Stimulated activated naive CD8-positive, alpha-beta T cell treated with anti-CD3 and anti-CD28 coated beads, Interleukin-15, Interleukin-2, amounts not matched to agents 100 U/mL and 50 U/mL, for 24 hours (primary cell): ENCODE measurements at regions not wholly inside any gene's neighbourhood (a gene's known extent, or its start where the extent isn't known, plus 50 kb on each side); places are given as distances from the start of the nearest gene placed in this dataset.
"Not testable (repeated sequence)": the region's sequence is repeated elsewhere in the genome, so short reads cannot be mapped to it uniquely, and the experiment has no call there.

Experiments
- ATAC-seq: fragments of 150-1000 bp; cut with Tn5 transposase; one replicate; pipeline ENCODE4 v1.10.0; 2021
- DNase-seq: peaks from one replicate; pipeline ENCODE4 v3.0.0; 2021

GRCh38 chr2:215537611-215538010 lies 101.7 kb upstream of the FN1 start:
- DNase-seq (no peak), ATAC-seq (no peak)

DNA sequence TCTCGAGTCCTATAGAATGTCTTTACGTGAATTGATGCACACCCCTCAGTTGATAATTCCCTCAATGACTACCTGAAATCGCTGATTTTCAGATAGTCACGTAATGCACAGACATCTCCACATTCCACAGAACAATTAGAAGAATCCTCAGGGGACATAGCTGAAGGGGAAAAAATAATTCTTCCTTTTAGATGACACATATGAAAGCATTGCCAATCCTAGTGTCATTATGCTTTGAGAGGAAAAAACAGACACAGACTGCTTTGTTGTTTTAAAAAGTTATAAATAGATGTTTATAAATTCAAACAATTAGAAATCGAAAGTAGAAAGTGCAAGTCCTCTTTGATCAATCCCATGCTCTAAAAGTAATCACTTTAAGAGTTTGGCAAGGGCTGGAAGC lies 100.6 kb upstream of the FN1 start:
- DNase-seq: no peak
- ATAC-seq: no peak

GRCh38 chr2:215535741-215536140 lies 99.9 kb upstream of the FN1 start:
- ATAC-seq (no peak), DNase-seq (no peak)

DNA sequence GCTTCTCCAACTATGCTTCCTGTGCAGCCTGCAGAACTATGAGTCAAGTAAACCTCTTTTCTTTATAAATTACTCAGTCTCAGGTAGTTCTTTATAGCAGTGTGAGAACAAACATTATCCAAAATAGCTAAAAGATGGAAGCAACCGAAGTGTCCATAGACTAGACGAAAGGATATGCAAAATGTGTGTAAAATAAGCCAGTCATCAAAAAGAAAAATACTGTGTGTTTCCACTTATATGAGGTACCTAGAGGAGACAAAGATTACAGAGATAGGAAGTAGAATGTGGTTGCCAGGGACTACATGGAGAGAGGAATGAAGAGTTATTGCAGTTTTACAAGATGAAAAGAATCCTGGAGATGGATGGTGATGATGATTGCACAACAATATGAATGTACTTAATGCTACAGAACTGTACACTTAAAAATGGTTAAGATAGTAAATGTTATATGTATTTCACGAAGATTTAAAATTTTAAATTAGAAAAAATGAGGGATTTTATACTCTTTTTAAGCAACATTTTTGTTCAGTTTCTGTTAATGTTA lies 99.3 kb upstream of the FN1 start:
- ATAC-seq (no peak), DNase-seq (no peak)

- not testable (repeated sequence) for DNase-seq
Observed at GRCh38 chr2:215533716-215534115, 97.8 kb upstream of the FN1 start.

DNA sequence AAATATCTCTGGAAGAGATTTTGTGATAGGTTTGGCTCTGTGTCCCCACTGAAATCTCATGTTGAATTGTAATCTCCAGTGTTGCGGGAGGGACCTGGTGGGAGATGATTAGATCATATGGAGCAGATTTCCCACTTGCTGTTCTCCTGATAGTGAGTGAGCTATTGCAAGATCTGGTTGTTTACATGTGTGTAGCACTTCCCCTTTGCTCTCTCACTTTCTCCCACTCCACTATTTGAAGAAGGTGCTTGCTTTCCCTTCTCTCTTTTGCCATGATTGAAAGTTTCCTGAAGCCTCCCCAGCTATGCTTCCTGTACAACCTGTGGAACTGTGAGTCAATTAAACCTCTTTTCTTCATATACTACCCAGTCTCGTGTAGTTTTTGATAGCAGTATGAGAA lies 97.0 kb upstream of the FN1 start:
- ATAC-seq (no peak), DNase-seq (no peak)

More at GRCh38 chr2:215533716-215534115, 97.8 kb upstream of the FN1 start:
- ATAC-seq: not testable (repeated sequence)

DNA sequence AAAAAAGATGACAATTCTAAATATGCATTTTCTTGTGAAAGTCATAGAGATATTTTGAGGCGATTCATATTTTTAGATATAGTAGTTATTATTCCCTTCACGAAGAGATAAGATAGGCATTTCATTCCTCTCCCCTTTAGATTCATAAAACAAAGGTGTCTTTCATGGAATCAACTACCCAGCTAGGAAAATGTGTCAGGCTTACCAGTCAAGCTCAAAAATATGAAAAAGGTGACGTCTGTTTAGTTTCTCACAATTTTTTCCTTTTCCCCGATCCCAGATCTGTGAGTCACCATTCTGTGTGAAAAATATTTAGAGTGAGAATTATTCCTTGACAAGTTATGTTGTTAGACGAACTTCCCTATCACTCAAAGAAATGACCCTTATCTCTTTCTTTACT lies 95.4 kb upstream of the FN1 start:
- ATAC-seq: no peak
- no peak for DNase-seq

- DNase-seq (no peak), ATAC-seq (no peak)
Observed at GRCh38 chr2:215530191-215530968, 94.5 kb upstream of the FN1 start.

DNA sequence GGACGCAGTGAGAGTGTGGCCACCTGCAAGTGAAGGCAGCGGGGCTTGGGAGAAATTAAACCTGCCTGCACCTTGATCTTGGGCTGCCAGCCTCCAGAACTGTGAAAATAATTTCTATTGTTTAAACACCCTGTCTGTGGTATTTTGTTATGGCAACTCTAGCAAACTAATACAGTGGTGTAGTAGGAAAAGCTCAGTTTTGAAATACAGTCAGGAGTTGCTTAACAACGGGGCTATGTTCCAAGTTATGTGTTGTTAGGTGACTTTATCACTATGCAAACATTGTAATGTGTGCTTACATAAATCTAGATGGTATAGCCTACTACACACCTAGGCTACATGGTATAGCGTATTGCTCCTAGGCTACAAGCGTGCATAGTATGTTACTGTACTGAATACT lies 93.4 kb upstream of the FN1 start:
- ATAC-seq: no peak
- DNase-seq: no peak

DNA sequence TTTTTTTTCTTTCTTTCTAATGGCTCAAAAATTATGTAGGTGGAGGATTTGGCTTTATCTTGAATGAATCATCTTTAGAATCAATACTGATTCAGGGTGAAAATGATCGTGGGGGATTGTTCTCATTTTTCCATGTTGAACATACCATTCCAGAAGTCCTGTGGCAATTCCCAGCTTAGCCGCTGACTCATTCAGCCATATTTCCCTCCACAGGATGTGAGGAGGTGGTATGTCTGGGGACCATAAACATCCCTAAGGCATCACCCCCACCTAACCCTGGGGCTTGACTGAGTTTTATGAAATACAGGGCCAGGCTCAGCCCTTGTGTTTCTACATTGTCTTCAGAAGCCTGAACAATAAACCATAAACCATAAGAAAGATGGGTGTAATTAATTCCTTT lies 92.7 kb upstream of the FN1 start:
- ATAC-seq (no peak), DNase-seq (no peak)

DNA sequence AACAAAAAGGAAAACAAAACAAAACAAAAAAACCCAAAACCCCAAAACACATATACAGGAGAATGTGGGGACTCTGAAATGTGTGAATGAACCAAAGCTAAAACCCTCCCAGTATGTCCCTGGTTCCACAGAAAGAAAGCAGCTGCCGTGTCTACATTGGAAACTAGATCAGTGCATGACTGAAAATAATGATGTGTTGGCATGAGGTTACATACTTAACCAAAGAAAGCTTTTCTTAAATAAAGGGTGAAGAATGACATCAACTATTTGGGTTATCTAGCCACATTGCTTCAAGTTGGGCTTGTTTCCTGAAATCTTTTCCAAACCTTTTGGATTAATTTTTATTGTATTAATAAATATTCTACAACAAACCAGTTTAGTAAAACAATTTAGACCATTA lies 91.9 kb upstream of the FN1 start:
- ATAC-seq (no peak), DNase-seq (no peak)

GRCh38 chr2:215526341-215526740 lies 90.5 kb upstream of the FN1 start:
- DNase-seq: no peak
- no peak for ATAC-seq

- ATAC-seq (no peak), DNase-seq (no peak)
Observed at GRCh38 chr2:215522237-215522636, 86.4 kb upstream of the FN1 start.

GRCh38 chr2:215521031-215521430 lies 85.2 kb upstream of the FN1 start:
- no peak for DNase-seq
- no peak for ATAC-seq

DNA sequence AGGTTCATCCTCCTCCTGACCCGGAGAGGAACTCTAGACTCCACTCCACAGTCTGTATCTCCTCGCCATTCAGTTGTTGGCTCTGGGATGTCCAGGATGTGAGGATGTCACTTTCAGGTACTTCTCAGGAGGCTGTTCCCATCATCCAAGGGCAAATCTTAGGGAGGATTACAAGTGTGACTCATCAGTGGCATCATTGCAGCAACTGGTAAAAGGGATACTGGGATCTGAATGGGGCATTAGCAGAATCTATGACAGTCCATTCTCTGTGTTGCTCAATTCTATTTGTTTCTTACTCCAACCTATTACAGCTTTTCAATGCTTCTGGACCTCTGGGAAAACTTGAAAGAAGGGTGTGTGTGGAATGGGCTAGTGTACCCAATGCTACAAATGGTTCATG lies 81.5 kb upstream of the FN1 start:
- ATAC-seq (no peak), DNase-seq (no peak)

GRCh38 chr2:215514516-215514915 lies 78.6 kb upstream of the FN1 start:
- no peak for ATAC-seq
- no peak for DNase-seq

GRCh38 chr2:215511454-215512346 lies 75.8 kb upstream of the FN1 start:
- DNase-seq: no peak

DNA sequence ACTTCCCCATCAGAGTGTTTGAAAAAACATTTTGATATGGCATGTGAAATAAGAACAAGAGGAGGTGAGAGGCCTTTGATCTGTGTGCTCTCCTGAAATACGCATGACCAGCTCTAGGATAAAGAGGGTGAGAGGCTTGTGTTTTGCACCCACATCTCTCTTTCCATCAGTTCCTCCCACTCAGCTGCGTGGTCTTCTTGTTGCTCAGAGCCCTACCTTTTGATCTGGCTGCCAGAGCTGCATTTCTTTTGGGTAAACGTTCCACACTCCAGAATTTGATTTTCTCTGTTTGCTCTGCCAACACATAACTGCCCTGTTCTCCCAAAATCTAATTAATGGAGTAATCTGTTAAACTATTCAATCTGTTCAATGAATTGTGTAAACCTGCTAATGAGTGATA lies 72.0 kb upstream of the FN1 start:
- DNase-seq: no peak
- no peak for ATAC-seq

More at GRCh38 chr2:215511454-215512346, 75.8 kb upstream of the FN1 start:
- ATAC-seq: no peak

DNA sequence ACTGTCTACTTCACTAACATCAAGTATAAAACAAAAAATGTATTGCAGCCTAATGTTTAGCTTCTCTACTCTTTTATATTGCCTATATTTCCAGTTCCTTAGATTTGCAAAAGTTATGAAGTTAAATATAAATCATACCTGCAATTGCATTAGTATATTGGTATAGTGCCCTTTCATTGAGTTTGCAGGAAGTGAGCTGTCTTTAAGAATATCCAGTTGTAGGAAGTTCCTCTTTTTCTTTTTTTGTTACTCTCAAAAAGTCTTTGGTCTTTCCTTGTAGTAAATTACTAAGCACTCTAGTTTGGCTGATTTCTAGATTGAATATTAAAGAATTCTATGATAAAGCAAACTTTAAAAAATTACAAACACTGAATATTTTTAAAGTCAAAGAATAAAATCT lies 71.3 kb upstream of the FN1 start:
- no peak for DNase-seq

DNA sequence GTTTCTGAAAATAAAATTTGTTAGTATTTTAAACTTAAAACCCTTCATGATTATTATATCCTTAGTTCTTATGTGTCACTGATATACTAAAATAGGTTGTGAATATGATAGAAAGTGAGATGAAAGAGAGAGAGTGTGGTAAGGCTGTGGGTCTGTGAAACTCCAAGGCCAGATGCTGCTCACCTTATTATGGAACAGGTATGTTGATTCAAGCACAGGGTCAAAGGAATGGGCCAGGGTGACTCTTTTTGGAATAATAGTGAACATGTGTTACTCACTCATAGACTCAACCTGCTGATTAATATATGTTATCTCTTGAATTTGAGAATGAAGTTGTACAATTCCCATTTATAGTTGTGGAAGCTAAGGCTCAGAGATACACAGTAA lies 70.7 kb upstream of the FN1 start:
- DNase-seq (no peak), ATAC-seq (no peak)

More for the DNA sequence above, 71.3 kb upstream of the FN1 start:
- ATAC-seq: no peak

DNA sequence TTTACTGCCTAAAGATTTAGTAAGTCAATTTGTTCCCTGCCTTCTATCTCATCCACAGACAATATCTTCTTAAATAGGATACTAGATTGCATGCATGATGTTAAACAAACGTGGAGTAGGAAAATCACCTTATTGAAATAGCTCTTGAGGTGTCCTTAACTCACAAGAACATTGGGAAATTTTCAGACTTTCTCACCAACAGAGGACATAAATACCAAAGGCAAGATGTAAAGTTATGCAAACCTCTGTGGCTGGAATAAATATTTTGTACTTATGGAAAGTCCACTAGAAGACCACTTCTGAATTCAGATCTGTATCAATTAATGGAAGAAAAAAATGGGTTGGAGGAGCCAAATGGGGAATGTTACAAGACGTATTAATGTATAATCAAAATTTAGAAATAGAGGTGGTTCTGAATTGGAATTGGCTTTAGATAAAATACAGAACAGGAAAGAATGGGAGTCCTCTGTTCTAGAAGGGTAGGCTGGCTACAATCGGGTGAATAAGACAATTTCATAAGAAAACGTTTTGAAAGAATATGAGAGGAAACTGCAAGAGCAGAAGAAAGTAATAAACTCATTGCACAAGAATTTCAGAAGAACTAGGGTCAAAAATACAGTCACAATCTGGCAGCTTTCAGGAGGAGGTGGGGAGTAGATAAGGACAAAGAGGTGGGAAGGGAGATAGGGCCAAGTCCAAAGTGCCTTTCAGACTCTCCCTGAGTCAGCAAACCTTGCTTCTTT lies 69.3 kb upstream of the FN1 start:
- DNase-seq (no peak), ATAC-seq (no peak)

DNA sequence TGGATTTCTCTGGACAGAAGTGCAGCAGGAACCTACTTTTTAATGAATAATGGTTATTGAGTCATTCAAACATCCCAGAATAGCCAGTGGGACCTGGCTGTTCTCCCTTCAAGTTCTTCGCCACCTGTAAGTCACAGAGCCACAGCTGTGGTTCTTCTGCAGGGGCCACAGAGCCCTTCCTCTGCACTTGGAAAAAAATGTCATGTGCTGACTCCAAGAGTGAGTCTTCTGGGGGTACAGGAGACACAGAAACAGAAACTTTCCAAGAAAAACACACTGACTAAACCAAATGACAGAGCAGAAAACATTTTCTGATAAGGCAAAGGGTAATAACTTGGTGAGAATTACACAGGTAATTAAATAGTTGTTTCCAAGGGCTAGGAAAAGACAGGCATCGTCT lies 68.7 kb upstream of the FN1 start:
- DNase-seq: no peak

DNA sequence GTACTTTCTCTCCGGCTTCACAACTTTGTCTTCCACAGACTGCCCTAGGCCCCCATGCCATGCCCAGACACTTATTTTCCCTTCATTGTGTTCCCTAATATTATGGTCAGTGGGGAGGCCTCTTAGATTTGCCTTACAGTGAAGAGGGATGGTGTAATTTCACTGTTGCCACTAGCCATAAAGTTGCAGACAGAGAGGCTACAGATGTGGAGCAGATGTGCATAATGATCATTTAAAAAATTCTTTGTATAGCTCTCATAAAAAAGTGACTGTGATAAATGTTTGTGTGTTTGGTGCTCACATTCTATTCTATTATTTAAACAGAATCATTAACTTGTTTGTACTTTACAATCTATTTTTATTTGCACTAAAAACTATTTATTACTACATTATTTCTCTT lies 67.5 kb upstream of the FN1 start:
- ATAC-seq (no peak), DNase-seq (no peak)

More for the DNA sequence above, 68.7 kb upstream of the FN1 start:
- no peak for ATAC-seq
